ENCODE measurements at regions not wholly inside any gene's neighbourhood (a gene's known extent, or its start where the extent isn't known, plus 50 kb on each side); places are given as distances from the start of the nearest gene placed in this dataset.
"Not testable (repeated sequence)": the region's sequence is repeated elsewhere in the genome, so short reads cannot be mapped to it uniquely, and the experiment has no call there.

DNA sequence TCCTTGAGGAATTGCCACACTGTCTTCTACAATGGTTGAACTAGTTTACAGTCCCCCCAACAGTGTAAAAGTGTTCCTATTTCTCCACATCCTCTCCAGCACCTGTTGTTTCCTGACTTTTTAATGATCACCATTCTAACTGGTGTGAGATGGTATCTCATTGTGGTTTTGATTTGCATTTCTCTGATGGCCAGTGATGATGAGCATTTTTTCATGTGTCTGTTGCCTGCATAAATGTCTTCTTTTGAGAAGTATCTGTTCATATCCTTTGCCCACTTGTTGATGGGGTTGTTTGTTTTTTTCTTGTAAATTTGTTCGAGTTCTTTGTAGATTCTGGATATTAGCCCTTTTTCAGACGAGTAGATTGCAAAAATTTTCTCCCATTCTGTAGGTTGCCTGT is 80.5 kb upstream of the TINAGL1 start:
- not testable (repeated sequence) for TF ChIP-seq EZH2 (IDR thresholded peaks at IDR 0.05); POLR2AphosphoS5 (IDR thresholded peaks at IDR 0.05; ENCODE audit: borderline replicate concordance, low read depth, low read length)
